ENCODE measurements at regions not wholly inside any gene's neighbourhood (a gene's known extent, or its start where the extent isn't known, plus 50 kb on each side); places are given as distances from the start of the nearest gene placed in this dataset.
"Not testable (repeated sequence)": the region's sequence is repeated elsewhere in the genome, so short reads cannot be mapped to it uniquely, and the experiment has no call there.

DNA sequence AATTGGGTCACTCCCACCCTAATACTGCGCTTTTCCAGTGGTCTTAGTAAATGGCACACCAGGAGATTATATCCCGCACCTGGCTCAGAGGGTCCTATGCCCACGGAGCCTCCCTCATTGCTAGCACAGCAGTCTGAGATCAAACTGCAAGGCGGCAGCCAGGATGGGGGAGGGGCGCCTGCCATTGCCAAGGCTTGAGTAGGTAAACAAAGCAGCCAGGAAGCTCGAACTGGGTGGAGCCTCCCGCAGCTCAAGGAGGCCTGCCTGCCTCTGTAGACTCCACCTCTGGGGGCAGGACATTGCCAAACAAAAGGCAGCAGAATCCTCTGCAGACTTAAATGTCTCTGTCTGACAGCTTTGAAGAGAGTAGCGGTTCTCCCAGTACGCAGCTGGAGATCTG, 52.4 kb upstream of the PMPCB start:
- not testable (repeated sequence) for DNase-seq (ENCODE audit: low spot score); H3K4me3 Mint-ChIP-seq; H3K4me1 Mint-ChIP-seq

DNA sequence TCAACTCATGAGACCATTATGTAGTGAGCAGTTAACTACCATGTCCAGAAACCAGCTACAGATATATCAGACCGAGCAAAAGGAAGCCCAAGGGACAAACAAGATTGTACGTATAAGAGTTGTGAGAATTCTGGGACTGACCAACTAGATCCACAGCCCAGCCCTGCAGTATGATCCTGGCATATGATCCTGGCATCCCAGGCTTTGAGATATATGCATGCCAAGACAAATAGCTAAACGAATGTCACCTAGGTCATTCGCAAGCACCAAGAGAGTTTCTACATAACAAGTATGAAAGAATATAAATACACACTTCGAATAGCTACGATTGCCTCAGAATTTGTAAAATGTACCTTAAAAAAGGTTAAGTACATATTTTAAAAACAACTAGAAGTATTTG, 56.4 kb upstream of the PMPCB start:
- Histone ChIP-seq H3K27me3 (ENCODE audit: insufficient read depth) (no peaks in the 10 kb centered on the region), H3K4me3 (no peak overlapping the region), H3K36me3 (ENCODE audit: insufficient read depth) (peaks cover 7% of the 10 kb centered on the region; the same call in 1 of the 2 replicates), H2AFZ (no peak overlapping the region), H3K79me2 (replicated peaks; ENCODE audit: insufficient read depth) (no peaks in the 10 kb centered on the region), H3K4me1 (ENCODE audit: insufficient read depth) (no peaks in the 10 kb centered on the region), H3K27ac (ENCODE audit: low read depth) (no peak overlapping the region), H3K4me2 (no peak overlapping the region), H3F3A (replicated peaks; ENCODE audit: low read depth) (no peaks in the 10 kb centered on the region), H4K20me1 (replicated peaks; ENCODE audit: insufficient read depth) (no peaks in the 10 kb centered on the region), H3K9me2 (ENCODE audit: insufficient read depth) (no peaks in the 10 kb centered on the region)
- Mint-ChIP-seq H3K4me3 (no peak overlapping the region), H3K27me3 (ENCODE audit: insufficient read depth, low read depth, poor library complexity) (no peaks in the 10 kb centered on the region), H3K9me3 (peaks cover 26% of the 10 kb centered on the region), H3K36me3 (ENCODE audit: low read depth) (peaks cover 12% of the 10 kb centered on the region), H3K4me1 (no peaks in the 10 kb centered on the region), H3K27ac (no peak overlapping the region)
- ATAC-seq (no peak), DNase-seq (ENCODE audit: low spot score) (no peak)
- TF ChIP-seq POLR2AphosphoS5 (IDR thresholded peaks at IDR 0.05; ENCODE audit: low read depth) (no peak), STAT1 (IDR thresholded peaks at IDR 0.05; ENCODE audit: unreplicated experiment) (no peak), NANOG (IDR thresholded peaks at IDR 0.05; ENCODE audit: borderline replicate concordance) (no peak), ZNF331 (CRISPR knock-in tag; IDR thresholded peaks at IDR 0.05; ENCODE audit: low read depth) (no peak), ZNF114 (CRISPR knock-in tag; IDR thresholded peaks at IDR 0.05) (no peak), JUNB (IDR thresholded peaks at IDR 0.05; ENCODE audit: unreplicated experiment) (no peak), CREB1 (CRISPR knock-in tag; IDR thresholded peaks at IDR 0.05; ENCODE audit: low read depth) (no peak), EZH2phosphoT487 (IDR thresholded peaks at IDR 0.05; ENCODE audit: unreplicated experiment) (no peak), EZH2 (IDR thresholded peaks at IDR 0.05; ENCODE audit: low read depth, unreplicated experiment) (no peak)
- TF ChIP-seq, protein P1, sequence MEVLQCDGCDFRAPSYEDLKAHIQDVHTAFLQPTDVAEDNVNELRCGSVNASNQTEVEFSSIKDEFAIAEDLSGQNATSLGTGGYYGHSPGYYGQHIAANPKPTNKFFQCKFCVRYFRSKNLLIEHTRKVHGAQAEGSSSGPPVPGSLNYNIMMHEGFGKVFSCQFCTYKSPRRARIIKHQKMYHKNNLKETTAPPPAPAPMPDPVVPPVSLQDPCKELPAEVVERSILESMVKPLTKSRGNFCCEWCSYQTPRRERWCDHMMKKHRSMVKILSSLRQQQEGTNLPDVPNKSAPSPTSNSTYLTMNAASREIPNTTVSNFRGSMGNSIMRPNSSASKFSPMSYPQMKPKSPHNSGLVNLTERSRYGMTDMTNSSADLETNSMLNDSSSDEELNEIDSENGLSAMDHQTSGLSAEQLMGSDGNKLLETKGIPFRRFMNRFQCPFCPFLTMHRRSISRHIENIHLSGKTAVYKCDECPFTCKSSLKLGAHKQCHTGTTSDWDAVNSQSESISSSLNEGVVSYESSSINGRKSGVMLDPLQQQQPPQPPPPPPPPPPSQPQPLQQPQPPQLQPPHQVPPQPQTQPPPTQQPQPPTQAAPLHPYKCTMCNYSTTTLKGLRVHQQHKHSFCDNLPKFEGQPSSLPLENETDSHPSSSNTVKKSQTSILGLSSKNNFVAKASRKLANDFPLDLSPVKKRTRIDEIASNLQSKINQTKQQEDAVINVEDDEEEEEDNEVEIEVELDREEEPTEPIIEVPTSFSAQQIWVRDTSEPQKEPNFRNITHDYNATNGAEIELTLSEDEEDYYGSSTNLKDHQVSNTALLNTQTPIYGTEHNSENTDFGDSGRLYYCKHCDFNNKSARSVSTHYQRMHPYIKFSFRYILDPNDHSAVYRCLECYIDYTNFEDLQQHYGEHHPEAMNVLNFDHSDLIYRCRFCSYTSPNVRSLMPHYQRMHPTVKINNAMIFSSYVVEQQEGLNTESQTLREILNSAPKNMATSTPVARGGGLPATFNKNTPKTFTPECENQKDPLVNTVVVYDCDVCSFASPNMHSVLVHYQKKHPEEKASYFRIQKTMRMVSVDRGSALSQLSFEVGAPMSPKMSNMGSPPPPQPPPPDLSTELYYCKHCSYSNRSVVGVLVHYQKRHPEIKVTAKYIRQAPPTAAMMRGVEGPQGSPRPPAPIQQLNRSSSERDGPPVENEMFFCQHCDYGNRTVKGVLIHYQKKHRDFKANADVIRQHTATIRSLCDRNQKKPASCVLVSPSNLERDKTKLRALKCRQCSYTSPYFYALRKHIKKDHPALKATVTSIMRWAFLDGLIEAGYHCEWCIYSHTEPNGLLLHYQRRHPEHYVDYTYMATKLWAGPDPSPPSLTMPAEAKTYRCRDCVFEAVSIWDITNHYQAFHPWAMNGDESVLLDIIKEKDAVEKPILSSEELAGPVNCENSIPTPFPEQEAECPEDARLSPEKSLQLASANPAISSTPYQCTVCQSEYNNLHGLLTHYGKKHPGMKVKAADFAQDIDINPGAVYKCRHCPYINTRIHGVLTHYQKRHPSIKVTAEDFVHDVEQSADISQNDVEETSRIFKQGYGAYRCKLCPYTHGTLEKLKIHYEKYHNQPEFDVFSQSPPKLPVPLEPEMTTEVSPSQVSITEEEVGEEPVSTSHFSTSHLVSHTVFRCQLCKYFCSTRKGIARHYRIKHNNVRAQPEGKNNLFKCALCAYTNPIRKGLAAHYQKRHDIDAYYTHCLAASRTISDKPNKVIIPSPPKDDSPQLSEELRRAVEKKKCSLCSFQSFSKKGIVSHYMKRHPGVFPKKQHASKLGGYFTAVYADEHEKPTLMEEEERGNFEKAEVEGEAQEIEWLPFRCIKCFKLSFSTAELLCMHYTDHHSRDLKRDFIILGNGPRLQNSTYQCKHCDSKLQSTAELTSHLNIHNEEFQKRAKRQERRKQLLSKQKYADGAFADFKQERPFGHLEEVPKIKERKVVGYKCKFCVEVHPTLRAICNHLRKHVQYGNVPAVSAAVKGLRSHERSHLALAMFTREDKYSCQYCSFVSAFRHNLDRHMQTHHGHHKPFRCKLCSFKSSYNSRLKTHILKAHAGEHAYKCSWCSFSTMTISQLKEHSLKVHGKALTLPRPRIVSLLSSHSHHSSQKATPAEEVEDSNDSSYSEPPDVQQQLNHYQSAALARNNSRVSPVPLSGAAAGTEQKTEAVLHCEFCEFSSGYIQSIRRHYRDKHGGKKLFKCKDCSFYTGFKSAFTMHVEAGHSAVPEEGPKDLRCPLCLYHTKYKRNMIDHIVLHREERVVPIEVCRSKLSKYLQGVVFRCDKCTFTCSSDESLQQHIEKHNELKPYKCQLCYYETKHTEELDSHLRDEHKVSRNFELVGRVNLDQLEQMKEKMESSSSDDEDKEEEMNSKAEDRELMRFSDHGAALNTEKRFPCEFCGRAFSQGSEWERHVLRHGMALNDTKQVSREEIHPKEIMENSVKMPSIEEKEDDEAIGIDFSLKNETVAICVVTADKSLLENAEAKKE (CRISPR knock-in tag; IDR thresholded peaks at IDR 0.05): no peak
- TF ChIP-seq, protein P2, sequence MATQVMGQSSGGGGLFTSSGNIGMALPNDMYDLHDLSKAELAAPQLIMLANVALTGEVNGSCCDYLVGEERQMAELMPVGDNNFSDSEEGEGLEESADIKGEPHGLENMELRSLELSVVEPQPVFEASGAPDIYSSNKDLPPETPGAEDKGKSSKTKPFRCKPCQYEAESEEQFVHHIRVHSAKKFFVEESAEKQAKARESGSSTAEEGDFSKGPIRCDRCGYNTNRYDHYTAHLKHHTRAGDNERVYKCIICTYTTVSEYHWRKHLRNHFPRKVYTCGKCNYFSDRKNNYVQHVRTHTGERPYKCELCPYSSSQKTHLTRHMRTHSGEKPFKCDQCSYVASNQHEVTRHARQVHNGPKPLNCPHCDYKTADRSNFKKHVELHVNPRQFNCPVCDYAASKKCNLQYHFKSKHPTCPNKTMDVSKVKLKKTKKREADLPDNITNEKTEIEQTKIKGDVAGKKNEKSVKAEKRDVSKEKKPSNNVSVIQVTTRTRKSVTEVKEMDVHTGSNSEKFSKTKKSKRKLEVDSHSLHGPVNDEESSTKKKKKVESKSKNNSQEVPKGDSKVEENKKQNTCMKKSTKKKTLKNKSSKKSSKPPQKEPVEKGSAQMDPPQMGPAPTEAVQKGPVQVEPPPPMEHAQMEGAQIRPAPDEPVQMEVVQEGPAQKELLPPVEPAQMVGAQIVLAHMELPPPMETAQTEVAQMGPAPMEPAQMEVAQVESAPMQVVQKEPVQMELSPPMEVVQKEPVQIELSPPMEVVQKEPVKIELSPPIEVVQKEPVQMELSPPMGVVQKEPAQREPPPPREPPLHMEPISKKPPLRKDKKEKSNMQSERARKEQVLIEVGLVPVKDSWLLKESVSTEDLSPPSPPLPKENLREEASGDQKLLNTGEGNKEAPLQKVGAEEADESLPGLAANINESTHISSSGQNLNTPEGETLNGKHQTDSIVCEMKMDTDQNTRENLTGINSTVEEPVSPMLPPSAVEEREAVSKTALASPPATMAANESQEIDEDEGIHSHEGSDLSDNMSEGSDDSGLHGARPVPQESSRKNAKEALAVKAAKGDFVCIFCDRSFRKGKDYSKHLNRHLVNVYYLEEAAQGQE (IDR thresholded peaks at IDR 0.05; ENCODE audit: unreplicated experiment): no peak
- TF ChIP-seq, protein P3, sequence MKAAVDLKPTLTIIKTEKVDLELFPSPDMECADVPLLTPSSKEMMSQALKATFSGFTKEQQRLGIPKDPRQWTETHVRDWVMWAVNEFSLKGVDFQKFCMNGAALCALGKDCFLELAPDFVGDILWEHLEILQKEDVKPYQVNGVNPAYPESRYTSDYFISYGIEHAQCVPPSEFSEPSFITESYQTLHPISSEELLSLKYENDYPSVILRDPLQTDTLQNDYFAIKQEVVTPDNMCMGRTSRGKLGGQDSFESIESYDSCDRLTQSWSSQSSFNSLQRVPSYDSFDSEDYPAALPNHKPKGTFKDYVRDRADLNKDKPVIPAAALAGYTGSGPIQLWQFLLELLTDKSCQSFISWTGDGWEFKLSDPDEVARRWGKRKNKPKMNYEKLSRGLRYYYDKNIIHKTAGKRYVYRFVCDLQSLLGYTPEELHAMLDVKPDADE (IDR thresholded peaks at IDR 0.05): no peak

More for the DNA sequence above, 52.4 kb upstream of the PMPCB start:
- H3K9me3 Mint-ChIP-seq: peaks cover 36% of the 10 kb centered on the region
- not testable (repeated sequence) for H3K4me2 ChIP-seq; H3K27me3 Mint-ChIP-seq (ENCODE audit: insufficient read depth, low read depth, poor library complexity); H3F3A ChIP-seq (replicated peaks; ENCODE audit: low read depth); H3K27ac Mint-ChIP-seq; H3K9me2 ChIP-seq (ENCODE audit: insufficient read depth); H3K27ac ChIP-seq (ENCODE audit: low read depth); H3K4me1 ChIP-seq (ENCODE audit: insufficient read depth); H4K20me1 ChIP-seq (replicated peaks; ENCODE audit: insufficient read depth); ATAC-seq; H2AFZ ChIP-seq; H3K36me3 ChIP-seq (ENCODE audit: insufficient read depth); H3K4me3 ChIP-seq; H3K79me2 ChIP-seq (replicated peaks; ENCODE audit: insufficient read depth); H3K27me3 ChIP-seq (ENCODE audit: insufficient read depth)
- H3K36me3 Mint-ChIP-seq (ENCODE audit: low read depth): peaks cover 12% of the 10 kb centered on the region
